Stimulated activated memory B cell treated with anti-CD40 and anti-IgM and Interleukin-4, amounts not matched to agents 10 μg/mL and 1 μg/mL and 100 μg/mL, for 72 hours (primary cell): ENCODE measurements at regions not wholly inside any gene's neighbourhood (a gene's known extent, or its start where the extent isn't known, plus 50 kb on each side); places are given as distances from the start of the nearest gene placed in this dataset.
"Not testable (repeated sequence)": the region's sequence is repeated elsewhere in the genome, so short reads cannot be mapped to it uniquely, and the experiment has no call there.

ENCODE experiments used
- ATAC-seq: fragments of 150-1000 bp; cut with Tn5 transposase; 2 replicates; pipeline ENCODE4 v1.10.0; 2021
- H3K27ac Mint-ChIP-seq: one replicate; pipeline ENCODE4 v1.8.0; 2022; ENCODE audit warnings: mild to moderate bottlenecking, mixed read lengths
- H3K27me3 Mint-ChIP-seq: one replicate; pipeline ENCODE4 v1.8.0; 2022; ENCODE audit warnings: mixed read lengths
- H3K36me3 Mint-ChIP-seq: one replicate; pipeline ENCODE4 v1.8.0; 2022; ENCODE audit warnings: mixed read lengths
- H3K4me1 Mint-ChIP-seq: one replicate; pipeline ENCODE4 v1.8.0; 2022; ENCODE audit warnings: mixed read lengths
- H3K4me3 Mint-ChIP-seq: one replicate; pipeline ENCODE4 v1.8.0; 2022; ENCODE audit warnings: mild to moderate bottlenecking, moderate library complexity, mixed read lengths
- H3K9me3 Mint-ChIP-seq: one replicate; pipeline ENCODE4 v1.8.0; 2022; ENCODE audit warnings: mixed read lengths

DNA sequence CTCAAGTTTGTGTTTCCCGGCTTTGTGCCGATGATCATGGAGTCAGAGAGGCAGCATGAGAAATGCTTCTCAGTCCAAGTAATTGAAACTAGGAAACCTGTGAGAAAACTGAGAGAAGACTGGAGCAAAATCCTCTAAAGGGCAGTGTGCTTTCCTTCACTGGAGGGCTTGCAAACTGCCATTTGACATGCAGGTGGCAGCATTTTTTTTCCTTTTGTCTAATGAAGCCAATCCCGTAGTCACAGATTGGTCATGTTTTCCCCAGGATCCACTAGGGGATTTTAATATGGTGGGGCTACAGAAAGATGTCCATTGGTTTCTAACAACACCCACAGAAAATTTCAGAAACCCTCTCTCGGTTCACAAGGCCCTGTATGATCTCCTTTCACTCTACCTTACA lies 117.4 kb upstream of the NUDT10 start:
- Mint-ChIP-seq H3K36me3 (peaks cover 8% of the 10 kb centered on the region), H3K4me3 (no peak overlapping the region), H3K27ac (no peak overlapping the region), H3K27me3 (no peaks in the 10 kb centered on the region), H3K9me3 (peaks cover 3% of the 10 kb centered on the region), H3K4me1 (no peaks in the 10 kb centered on the region)
- ATAC-seq: no peak

DNA sequence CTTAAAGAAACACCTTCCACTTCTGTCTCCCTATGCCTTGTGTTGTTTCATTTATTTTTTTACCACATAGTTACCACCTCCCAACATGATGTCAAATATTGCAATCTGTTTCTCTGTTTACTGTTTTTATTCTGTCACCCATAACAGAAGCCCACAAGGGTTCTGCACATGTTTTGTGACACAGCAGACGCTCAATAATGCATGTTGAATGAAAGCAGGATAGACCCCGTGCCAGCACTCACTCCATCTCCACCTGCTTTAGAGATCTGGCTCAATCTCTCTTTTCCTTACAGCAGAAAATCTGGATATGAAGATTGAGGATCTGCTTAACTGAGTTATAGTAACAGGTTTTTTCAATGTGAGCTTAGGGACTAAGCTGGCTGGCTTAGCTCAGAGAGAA lies 116.8 kb upstream of the NUDT10 start:
- ATAC-seq: no peak
- Mint-ChIP-seq H3K9me3 (peaks cover 3% of the 10 kb centered on the region), H3K27ac (no peak overlapping the region), H3K36me3 (peaks cover 8% of the 10 kb centered on the region), H3K4me1 (no peaks in the 10 kb centered on the region), H3K4me3 (no peak overlapping the region), H3K27me3 (no peaks in the 10 kb centered on the region)

DNA sequence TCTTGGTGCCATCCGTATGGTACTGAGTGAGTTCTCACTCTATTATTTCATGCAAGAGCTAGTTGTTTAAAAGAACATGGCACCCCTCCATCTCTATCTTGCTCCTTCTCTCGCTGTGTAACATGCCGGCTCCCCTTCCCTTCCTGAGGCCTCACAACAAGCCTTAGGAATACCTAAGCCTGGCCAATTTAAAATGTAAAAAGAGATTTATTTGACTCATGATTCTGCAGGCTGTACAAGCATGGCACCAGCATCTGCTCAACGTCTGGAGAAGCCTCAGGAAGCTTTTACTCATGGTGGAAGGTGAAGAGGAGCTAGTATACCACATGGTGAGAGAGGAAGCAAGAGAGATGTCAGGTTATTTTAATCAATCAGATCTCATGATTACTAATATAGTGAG lies 90.4 kb upstream of the NUDT10 start:
- H3K9me3 Mint-ChIP-seq: peaks cover 23% of the 10 kb centered on the region
- no peak overlapping the region for H3K4me3 Mint-ChIP-seq
- H3K27ac Mint-ChIP-seq: no peak overlapping the region
- no peak for ATAC-seq
- peaks cover 39% of the 10 kb centered on the region for H3K36me3 Mint-ChIP-seq
- no peaks in the 10 kb centered on the region for H3K27me3 Mint-ChIP-seq
- no peaks in the 10 kb centered on the region for H3K4me1 Mint-ChIP-seq

DNA sequence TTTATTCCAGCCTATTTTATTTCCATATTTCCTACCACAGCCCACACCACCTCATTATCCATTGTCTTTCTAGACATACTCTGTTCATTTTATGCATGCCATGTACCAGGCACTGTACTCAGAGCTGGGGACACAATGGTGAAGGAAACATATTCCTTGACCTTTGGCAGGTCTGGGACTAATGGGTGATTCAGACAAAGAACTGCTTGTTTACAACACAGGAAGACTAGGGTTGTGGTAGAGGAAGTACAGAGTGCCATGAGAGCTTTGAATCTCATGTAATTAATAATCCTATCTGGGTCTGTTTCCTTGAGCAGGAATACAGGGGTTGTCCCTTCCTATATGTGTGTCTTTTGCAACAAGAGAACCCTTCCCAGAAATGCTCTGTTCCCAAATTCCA lies 75.1 kb upstream of the NUDT10 start:
- peaks cover 4% of the 10 kb centered on the region for H3K9me3 Mint-ChIP-seq
- H3K27ac Mint-ChIP-seq: no peak overlapping the region
- no peaks in the 10 kb centered on the region for H3K4me1 Mint-ChIP-seq
- no peak overlapping the region for H3K4me3 Mint-ChIP-seq
- H3K36me3 Mint-ChIP-seq: no peaks in the 10 kb centered on the region
- no peak for ATAC-seq
- H3K27me3 Mint-ChIP-seq: no peaks in the 10 kb centered on the region

DNA sequence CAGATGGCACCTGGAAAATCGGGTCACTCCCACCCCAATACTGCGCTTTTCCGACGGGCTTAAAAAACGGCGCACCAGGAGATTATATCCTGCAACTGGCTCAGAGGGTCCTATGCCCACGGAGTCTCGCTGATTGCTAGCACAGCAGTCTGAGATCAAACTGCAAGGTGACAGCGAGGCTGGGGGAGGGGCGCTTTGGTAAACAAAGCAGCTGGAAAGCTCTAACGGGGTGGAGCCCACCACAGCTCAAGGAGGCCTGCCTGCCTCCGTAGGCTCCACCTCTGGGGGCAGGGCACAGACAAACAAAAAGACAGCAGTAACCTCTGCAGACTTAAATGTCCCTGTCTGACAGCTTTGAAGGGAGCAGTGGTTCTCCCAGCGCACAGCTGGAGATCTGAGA lies 70.4 kb upstream of the NUDT10 start:
- peaks cover 15% of the 10 kb centered on the region for H3K36me3 Mint-ChIP-seq
- not testable (repeated sequence) for H3K27me3 Mint-ChIP-seq, H3K27ac Mint-ChIP-seq, H3K4me3 Mint-ChIP-seq, H3K9me3 Mint-ChIP-seq, H3K4me1 Mint-ChIP-seq, ATAC-seq

DNA sequence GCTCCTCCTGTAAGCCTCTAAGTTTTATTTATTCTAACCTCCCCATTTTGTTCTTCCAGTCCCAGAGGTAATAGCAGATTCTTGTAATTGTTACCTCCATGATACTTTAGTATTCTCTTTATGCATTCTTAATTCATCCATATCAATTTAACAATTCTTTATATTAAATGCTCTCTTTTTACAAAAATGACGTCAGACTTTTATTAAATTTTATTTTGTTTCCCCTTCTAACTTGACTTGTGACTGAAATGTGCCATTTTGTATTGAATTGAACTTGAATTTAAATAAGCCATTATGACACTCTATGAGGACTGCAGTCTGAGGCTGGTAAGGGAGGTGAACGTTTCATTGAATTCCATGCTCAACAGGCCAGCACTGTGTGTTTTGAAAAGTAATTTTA lies 60.0 kb upstream of the NUDT10 start:
- Mint-ChIP-seq H3K4me3 (no peak overlapping the region), H3K27ac (no peak overlapping the region), H3K27me3 (no peaks in the 10 kb centered on the region), H3K36me3 (peaks cover 5% of the 10 kb centered on the region), H3K4me1 (no peaks in the 10 kb centered on the region), H3K9me3 (peaks cover 3% of the 10 kb centered on the region)
- ATAC-seq: no peak

DNA sequence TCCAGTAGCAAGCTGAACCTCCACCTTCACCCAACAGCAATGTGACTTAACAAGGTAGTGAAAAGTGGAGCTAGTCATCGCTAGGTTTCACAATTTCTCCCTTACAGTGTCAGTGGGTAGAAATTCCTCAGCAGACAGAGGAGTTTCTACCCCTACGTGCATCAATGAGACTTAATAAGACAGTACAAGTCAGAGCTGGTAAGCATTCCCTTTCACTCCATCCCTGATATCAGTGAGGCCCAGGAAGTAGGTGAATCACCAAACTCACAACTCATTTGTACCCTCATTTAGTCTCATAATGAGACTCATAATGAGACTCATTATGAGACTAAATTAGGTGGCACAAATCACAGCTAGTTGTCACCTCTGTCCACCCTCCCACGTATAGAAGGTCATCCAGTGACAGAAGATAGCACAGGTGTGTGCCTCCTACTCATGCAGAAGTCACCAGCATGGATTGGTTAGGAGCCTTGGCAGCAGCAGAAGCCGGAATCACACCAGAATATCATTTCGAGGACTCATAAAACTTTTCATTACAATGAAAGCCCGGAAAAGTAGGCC lies 50.8 kb upstream of the NUDT10 start:
- ATAC-seq: no peak
- no peaks in the 10 kb centered on the region for H3K4me1 Mint-ChIP-seq
- H3K9me3 Mint-ChIP-seq: no peaks in the 10 kb centered on the region
- no peaks in the 10 kb centered on the region for H3K27me3 Mint-ChIP-seq
- no peak overlapping the region for H3K27ac Mint-ChIP-seq
- H3K4me3 Mint-ChIP-seq: no peak overlapping the region
- H3K36me3 Mint-ChIP-seq: no peaks in the 10 kb centered on the region
